Breast epithelium (tissue), 4 donors: ENCODE measurements at regions not wholly inside any gene's neighbourhood (a gene's known extent, or its start where the extent isn't known, plus 50 kb on each side); places are given as distances from the start of the nearest gene placed in this dataset.

Experiments used
- DNase-seq, 2 donors: peaks; one replicate each; pipeline ENCODE4 v3.0.0-alpha.2; 2019; ENCODE audit warnings: low spot score in 2 of 2
- H3K27ac ChIP-seq, 2 donors: fragments of 200-600 bp; sonication (generic) in 1 of 2; one replicate each; pipeline ENCODE4 v1.5.1; 2016 to 2019; ENCODE audit warnings: mild to moderate bottlenecking in 1 of 2
- H3K27me3 ChIP-seq, 2 donors: fragments of 200-600 bp; sonication (generic) in 1 of 2; one replicate each; pipeline versions ENCODE4 v1.5.1 to v1.6.0; 2017 to 2019; ENCODE audit warnings: control low read depth in 1 of 2, mild to moderate bottlenecking in 1 of 2
- H3K36me3 ChIP-seq: fragments of 200-600 bp; one replicate; pipeline ENCODE4 v1.5.1; 2019
- H3K4me1 ChIP-seq, 2 donors: fragments of 200-600 bp; sonication (generic); one replicate each; pipeline ENCODE4 v1.5.1; 2016 to 2019; ENCODE audit warnings: control low read depth in 1 of 2
- H3K4me3 ChIP-seq, 3 donors: fragments of 200-600 bp; sonication (generic); 1 replicate in 2 of 3; 2 replicates in 1 of 3; pipeline ENCODE4 v1.5.1; 2016 to 2019; ENCODE audit warnings: mild to moderate bottlenecking in 3 of 3, moderate library complexity in 2 of 3
- H3K9me3 ChIP-seq, 2 donors: fragments of 200-600 bp; sonication (generic) in 1 of 2; one replicate each; pipeline ENCODE4 v1.5.1; 2016 to 2019; ENCODE audit warnings: control low read depth in 1 of 2
- CTCF ChIP-seq, 3 donors: fragments of 450-650 bp; IDR thresholded peaks; one replicate each; pipeline ENCODE4 v1.5.1; 2016 to 2017; ENCODE audit warnings: antibody characterized with exemption in 3 of 3, mild to moderate bottlenecking in 3 of 3, moderate library complexity in 3 of 3
- POLR2A ChIP-seq: fragments of 450-650 bp; IDR thresholded peaks from one replicate; pipeline ENCODE4 v1.6.1; 2016; ENCODE audit warnings: antibody characterized with exemption, mild to moderate bottlenecking, moderate library complexity
- POLR2AphosphoS5 ChIP-seq, 3 donors: sonication (generic); formaldehyde crosslinking; IDR thresholded peaks; one replicate each; pipeline ENCODE4 v1.6.1; 2017; ENCODE audit warnings: antibody characterized with exemption in 3 of 3
- intact Hi-C: fragments of 100-400 bp; cut with DNase I; formaldehyde crosslinking; loops from one replicate; pipeline ENCODE4 v1.15.1; 2023; ENCODE audit warnings: low total_unique reads

GRCh38 chr11:134515081-134515960, 103.3 kb upstream of the B3GAT1 start:
- Histone ChIP-seq H3K27ac (no peak overlapping the region), H3K4me1 (no peaks in the 10 kb centered on the region), H3K36me3 (no peaks in the 10 kb centered on the region), H3K27me3 (peaks cover 0 to 51% of the 10 kb centered on the region in 2 donors), H3K4me3 (no peak overlapping the region), H3K9me3 (no peaks in the 10 kb centered on the region)
- DNase-seq: peak in 1 of 2 donors; percentile 25
- TF ChIP-seq POLR2AphosphoS5 (IDR thresholded peaks at IDR 0.05): no peak
- no peak for TF ChIP-seq CTCF (IDR thresholded peaks at IDR 0.05)
- TF ChIP-seq POLR2A: no peak
- intact Hi-C loops: no loop called here

GRCh38 chr11:134514354-134514951, 102.4 kb upstream of the B3GAT1 start:
- H3K9me3 ChIP-seq: no peaks in the 10 kb centered on the region
- H3K27me3 ChIP-seq: peaks cover 0 to 58% of the 10 kb centered on the region in 2 donors
- intact Hi-C loops: no loop called here
- peak in 1 of 2 donors; percentile 45 for DNase-seq
- no peak overlapping the region for H3K4me3 ChIP-seq
- no peak overlapping the region for H3K27ac ChIP-seq
- no peak for TF ChIP-seq POLR2AphosphoS5 (IDR thresholded peaks at IDR 0.05)
- TF ChIP-seq CTCF (IDR thresholded peaks at IDR 0.05): no peak
- TF ChIP-seq POLR2A: no peak
- no peaks in the 10 kb centered on the region for H3K4me1 ChIP-seq
- H3K36me3 ChIP-seq: no peaks in the 10 kb centered on the region

GRCh38 chr11:134513585-134514120, 101.6 kb upstream of the B3GAT1 start:
- H3K27me3 ChIP-seq: peaks cover 0 to 58% of the 10 kb centered on the region in 2 donors
- no peak for DNase-seq

GRCh38 chr11:134512571-134513538, 100.8 kb upstream of the B3GAT1 start:
- Histone ChIP-seq H3K27ac (no peak overlapping the region), H3K9me3 (no peaks in the 10 kb centered on the region), H3K36me3 (no peaks in the 10 kb centered on the region), H3K4me1 (no peaks in the 10 kb centered on the region), H3K27me3 (peaks cover 0 to 51% of the 10 kb centered on the region in 2 donors), H3K4me3 (no peak overlapping the region)
- no peak for TF ChIP-seq POLR2AphosphoS5 (IDR thresholded peaks at IDR 0.05)
- no peak for TF ChIP-seq POLR2A
- TF ChIP-seq CTCF (IDR thresholded peaks at IDR 0.05): no peak
- peak in 1 of 2 donors; percentile 47 for DNase-seq
- intact Hi-C loops: no loop called here

More at GRCh38 chr11:134513585-134514120, 101.6 kb upstream of the B3GAT1 start:
- TF ChIP-seq POLR2AphosphoS5 (IDR thresholded peaks at IDR 0.05) (no peak), CTCF (IDR thresholded peaks at IDR 0.05) (no peak), POLR2A (no peak)
- no peak overlapping the region for H3K4me3 ChIP-seq
- no peaks in the 10 kb centered on the region for H3K36me3 ChIP-seq
- intact Hi-C loops: no loop called here
- H3K27ac ChIP-seq: no peak overlapping the region
- no peaks in the 10 kb centered on the region for H3K4me1 ChIP-seq
- no peaks in the 10 kb centered on the region for H3K9me3 ChIP-seq
